HCT116 (cell line): ENCODE measurements at regions not wholly inside any gene's neighbourhood (a gene's known extent, or its start where the extent isn't known, plus 50 kb on each side); places are given as distances from the start of the nearest gene placed in this dataset.

Experiments used
- CTCF ChIP-seq, 3 experiments: fragments of 200-600 bp in 1 of 3; sonication (generic) in 1 of 3; IDR thresholded peaks in 2 of 3; conservative IDR thresholded peaks in 1 of 3; 2 replicates each; pipeline ENCODE4 v1.5.1; 2012 to 2017; ENCODE audit warnings: low read depth in 2 of 3, low read length in 2 of 3, antibody characterized with exemption in 1 of 3, borderline replicate concordance in 1 of 3, control low read depth in 1 of 3, mild to moderate bottlenecking in 1 of 3, mixed read lengths in 1 of 3, mixed run types in 1 of 3, moderate library complexity in 1 of 3; ENCODE audit not compliant: insufficient read depth in 1 of 3
- POLR2AphosphoS5 ChIP-seq: IDR thresholded peaks from 2 replicates; pipeline ENCODE4 v1.6.1; 2011; ENCODE audit warnings: mild to moderate bottlenecking, low read depth, low read length, moderate library complexity
- REST ChIP-seq: IDR thresholded peaks from 2 replicates; pipeline ENCODE4 v1.6.1; 2012; ENCODE audit warnings: low read depth

- no peak for TF ChIP-seq REST
- TF ChIP-seq CTCF (IDR thresholded peaks at IDR 0.05 in 2 of 3, conservative IDR thresholded peaks at IDR 0.05 in 1 of 3; ENCODE audit: borderline replicate concordance in 1 of 3, insufficient read depth in 1 of 3, low read depth in 2 of 3, low read length in 2 of 3), result no peak
- no peak for TF ChIP-seq POLR2AphosphoS5
Measured at GRCh38 chrX:109858602-109859341, 125.7 kb upstream of the ACSL4 start.
